Fibroblast of the aortic adventitia (primary cell): ENCODE measurements at regions not wholly inside any gene's neighbourhood (a gene's known extent, or its start where the extent isn't known, plus 50 kb on each side); places are given as distances from the start of the nearest gene placed in this dataset.
A peak's percentile ranks its signal among the peaks of the same experiment; 100 is the strongest.

ENCODE experiments used
- DNase-seq: peaks from one replicate; pipeline ENCODE4 v3.0.0-alpha.2; 2010; ENCODE audit warnings: low read depth
- H3K4me3 ChIP-seq: 2 replicates; pipeline ENCODE4 v1.5.1; 2011; ENCODE audit warnings: low read depth, mild to moderate bottlenecking, control low read depth, low read length, moderate library complexity
- CTCF ChIP-seq: IDR thresholded peaks from 2 replicates; pipeline ENCODE4 v1.5.1; 2011; ENCODE audit warnings: mild to moderate bottlenecking, low read length, control low read depth, inconsistent platforms; ENCODE audit not compliant: insufficient read depth

DNA sequence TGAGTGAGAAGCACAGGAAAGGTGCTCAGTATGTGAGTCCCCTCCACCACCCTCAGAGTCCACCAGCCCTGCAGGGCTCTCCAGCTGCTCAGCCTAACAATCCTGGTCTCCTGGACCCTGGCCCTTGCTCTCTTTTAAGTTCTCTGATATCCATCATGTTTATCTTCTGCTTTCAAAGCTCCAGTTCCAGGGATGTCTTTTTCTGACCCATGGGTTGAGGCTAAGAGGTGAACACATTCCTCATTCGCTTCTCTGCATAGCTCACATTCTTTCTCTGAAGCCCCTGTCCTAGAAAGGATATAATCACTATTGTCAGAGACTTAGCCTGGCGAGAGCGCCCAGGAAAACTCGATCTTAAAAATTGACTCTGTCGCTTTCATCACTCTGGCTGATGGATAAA, 86.4 kb downstream of the ARL4C start:
- DNase-seq: no peak
- TF ChIP-seq CTCF: no peak
- no peak overlapping the region for H3K4me3 ChIP-seq

- no peak overlapping the region for H3K4me3 ChIP-seq
- no peak for TF ChIP-seq CTCF
- no peak for DNase-seq
These were observed 87.3 kb downstream of the ARL4C start for GRCh38 chr2:234409590-234409989.

GRCh38 chr2:234406085-234406484, 90.8 kb downstream of the ARL4C start:
- DNase-seq: no peak
- H3K4me3 ChIP-seq: no peak overlapping the region
- TF ChIP-seq CTCF: no peak

DNA sequence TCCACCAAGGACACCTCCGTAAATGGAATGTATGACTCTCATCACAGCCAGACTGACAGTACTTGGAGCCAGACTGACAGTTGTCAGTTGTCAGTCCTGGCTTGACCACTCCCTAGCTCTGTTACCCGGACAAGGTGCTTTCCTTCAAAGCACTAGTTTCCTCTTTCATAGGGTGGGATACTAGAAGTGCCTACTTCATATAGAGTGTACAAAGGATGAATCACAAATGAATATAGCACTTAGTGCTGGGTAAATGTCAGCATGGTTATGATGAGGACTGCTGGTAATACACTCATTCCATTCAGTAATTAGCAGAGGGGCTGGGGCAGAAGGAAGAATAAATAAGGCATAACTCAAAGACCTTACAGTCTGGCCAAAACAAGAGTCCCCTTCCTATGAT, 91.4 kb downstream of the ARL4C start:
- H3K4me3 ChIP-seq: no peak overlapping the region
- DNase-seq: no peak
- TF ChIP-seq CTCF: no peak

DNA sequence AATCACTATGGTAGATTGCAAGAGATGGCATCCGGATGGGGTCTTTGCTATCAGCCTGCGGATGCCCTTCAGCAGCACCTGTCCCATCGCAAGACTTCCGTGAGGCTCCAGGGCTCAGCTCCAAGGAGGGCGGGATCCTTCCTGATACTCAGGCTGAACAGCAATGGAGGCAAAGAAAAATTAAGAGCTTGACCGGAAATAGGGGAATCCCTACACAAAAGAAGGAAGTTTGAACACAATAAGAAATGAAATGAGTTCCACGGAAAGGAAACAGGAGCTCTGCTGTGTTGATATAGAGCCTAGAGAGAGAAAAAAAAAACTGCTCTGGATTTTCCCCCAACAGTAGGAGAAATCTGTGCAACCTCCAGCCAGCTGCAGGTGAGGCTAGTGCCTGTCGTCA, 91.9 kb downstream of the ARL4C start:
- no peak for DNase-seq
- H3K4me3 ChIP-seq: no peak overlapping the region
- TF ChIP-seq CTCF: no peak

GRCh38 chr2:234403751-234404150, 93.1 kb downstream of the ARL4C start:
- H3K4me3 ChIP-seq: no peak overlapping the region
- DNase-seq: no peak
- no peak for TF ChIP-seq CTCF

DNA sequence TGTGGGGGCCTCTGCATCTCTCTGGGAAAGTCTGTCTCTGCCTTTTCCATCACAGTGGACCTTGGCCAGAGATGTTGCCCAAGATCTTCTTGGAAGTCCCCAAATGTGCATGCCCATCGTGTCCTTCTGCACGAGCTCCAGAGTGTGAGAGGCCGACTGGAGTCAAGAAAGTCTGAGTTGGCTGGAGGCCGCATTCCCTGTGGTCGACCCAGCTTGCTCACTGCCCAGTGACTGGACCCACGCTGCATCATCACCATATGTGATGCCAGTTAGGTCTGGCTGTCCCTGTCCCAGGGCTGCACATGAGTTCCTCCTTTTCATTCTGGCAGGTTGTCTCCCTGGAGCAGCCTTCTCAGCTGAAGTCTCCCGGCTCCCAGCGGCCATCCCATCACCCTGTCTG, 93.8 kb downstream of the ARL4C start:
- no peak for TF ChIP-seq CTCF
- H3K4me3 ChIP-seq: no peak overlapping the region
- DNase-seq: peak; percentile 55
